ENCODE measurements at regions not wholly inside any gene's neighbourhood (a gene's known extent, or its start where the extent isn't known, plus 50 kb on each side); places are given as distances from the start of the nearest gene placed in this dataset.

DNA sequence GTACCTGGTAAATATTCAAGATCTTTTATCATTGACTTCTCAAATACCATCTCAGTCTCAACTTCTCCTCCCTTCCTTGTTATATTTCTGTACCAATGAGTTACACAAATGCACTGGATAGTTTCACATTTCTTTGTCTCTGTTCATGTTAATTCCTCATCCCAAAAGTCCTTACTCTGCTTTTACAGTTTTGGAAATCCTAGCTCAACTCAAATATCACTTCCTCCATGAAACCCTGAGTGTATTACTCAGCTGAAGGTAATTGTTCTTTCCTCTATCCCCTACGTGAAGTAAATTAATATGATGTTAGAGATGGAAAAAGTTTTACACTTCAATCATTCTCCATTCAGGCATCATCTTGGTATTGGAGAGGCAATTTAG is 241.5 kb downstream of the TLE4 start:
- ATAC-seq (no peak), DNase-seq (no peak)
- 24 to 27% methylated on average over 1 of the region's 1 CpG for WGBS, 2 donors
- H3K4me3 ChIP-seq: no peak overlapping the region
- no peak overlapping the region for H3K27ac ChIP-seq
- H3K4me1 ChIP-seq: no peaks in the 10 kb centered on the region
- no peaks in the 10 kb centered on the region for H3K36me3 ChIP-seq (replicated peaks in 1 of 2; ENCODE audit: insufficient read depth in 1 of 2, low read depth in 2 of 2)
- no peaks in the 10 kb centered on the region for H3K27me3 ChIP-seq
- intact Hi-C loops (cut with DNase I): no loop called here
- H3K9me3 ChIP-seq: no peaks in the 10 kb centered on the region
- TF ChIP-seq POLR2A (IDR thresholded peaks at IDR 0.05): no peak
- TF ChIP-seq, protein P1, sequence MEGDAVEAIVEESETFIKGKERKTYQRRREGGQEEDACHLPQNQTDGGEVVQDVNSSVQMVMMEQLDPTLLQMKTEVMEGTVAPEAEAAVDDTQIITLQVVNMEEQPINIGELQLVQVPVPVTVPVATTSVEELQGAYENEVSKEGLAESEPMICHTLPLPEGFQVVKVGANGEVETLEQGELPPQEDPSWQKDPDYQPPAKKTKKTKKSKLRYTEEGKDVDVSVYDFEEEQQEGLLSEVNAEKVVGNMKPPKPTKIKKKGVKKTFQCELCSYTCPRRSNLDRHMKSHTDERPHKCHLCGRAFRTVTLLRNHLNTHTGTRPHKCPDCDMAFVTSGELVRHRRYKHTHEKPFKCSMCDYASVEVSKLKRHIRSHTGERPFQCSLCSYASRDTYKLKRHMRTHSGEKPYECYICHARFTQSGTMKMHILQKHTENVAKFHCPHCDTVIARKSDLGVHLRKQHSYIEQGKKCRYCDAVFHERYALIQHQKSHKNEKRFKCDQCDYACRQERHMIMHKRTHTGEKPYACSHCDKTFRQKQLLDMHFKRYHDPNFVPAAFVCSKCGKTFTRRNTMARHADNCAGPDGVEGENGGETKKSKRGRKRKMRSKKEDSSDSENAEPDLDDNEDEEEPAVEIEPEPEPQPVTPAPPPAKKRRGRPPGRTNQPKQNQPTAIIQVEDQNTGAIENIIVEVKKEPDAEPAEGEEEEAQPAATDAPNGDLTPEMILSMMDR (IDR thresholded peaks at IDR 0.05): no peak

DNA sequence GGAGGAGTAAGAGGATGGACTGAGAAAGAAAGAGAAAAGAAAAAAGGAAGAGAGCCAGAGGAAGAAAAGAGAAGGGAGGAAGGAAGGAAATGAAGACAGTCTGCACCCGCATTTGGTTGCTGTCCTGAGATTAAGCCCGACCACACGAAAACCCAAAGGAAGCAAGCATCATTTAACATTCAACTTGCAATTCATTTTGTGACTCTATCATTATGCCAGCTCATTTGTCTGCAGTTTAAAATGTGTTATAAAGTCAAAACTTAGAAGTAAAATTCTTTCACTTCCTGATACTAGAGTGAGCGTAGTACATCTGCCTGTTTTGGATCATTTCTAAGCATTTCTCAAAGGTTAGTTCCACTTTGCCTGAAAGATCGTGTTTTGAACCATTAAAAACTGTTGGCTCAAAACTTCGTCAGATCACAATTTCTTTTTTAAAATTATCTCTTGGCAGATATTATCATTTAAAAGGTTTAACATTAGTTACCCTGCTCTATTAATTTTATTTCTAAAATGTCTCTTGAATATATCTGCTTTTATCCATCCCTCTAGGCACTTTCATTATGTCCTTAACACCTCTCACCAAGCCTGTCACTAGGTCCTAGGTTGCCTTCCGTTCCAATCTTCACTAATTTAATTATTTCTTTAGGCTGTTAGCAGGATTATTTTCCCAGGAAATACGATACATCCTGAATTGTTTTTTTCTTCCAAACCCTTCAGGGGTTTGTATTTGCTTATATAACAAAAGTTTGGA is 240.9 kb downstream of the TLE4 start:
- no peaks in the 10 kb centered on the region for H3K36me3 ChIP-seq (replicated peaks in 1 of 2; ENCODE audit: insufficient read depth in 1 of 2, low read depth in 2 of 2)
- H3K4me3 ChIP-seq: no peak overlapping the region
- intact Hi-C loops (cut with DNase I): no loop called here
- 37 to 44% methylated on average over 8 of the region's 8 CpGs for WGBS, 2 donors
- ATAC-seq: no peak
- no peaks in the 10 kb centered on the region for H3K9me3 ChIP-seq
- no peaks in the 10 kb centered on the region for H3K27me3 ChIP-seq
- H3K27ac ChIP-seq: no peak overlapping the region
- TF ChIP-seq, protein P1 (IDR thresholded peaks at IDR 0.05): no peak
- no peak for TF ChIP-seq POLR2A (IDR thresholded peaks at IDR 0.05)
- H3K4me1 ChIP-seq: no peaks in the 10 kb centered on the region
- no peak for DNase-seq

DNA sequence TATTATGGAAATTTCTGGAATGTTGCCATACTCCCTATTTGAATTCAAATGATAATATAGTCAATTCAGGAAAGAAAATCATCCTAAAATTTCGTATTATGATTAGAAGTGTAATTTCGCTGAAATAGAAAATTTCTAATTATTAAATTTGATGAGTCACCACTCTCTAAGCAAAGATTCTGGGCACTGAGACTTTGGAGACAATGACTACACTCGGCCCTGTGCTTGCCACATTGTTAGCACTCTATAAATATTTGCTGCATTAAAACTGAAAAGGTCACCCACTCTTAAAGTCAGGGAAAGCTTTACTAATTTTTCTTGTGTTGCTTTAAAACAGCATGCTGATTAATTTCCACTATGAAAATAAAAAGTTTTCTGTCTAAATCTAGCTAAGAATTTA is 240.3 kb downstream of the TLE4 start:
- no peak for TF ChIP-seq POLR2A (IDR thresholded peaks at IDR 0.05)
- TF ChIP-seq, protein P1 (IDR thresholded peaks at IDR 0.05): no peak
- intact Hi-C loops (cut with DNase I): no loop called here
- no peak for DNase-seq
- Histone ChIP-seq H3K36me3 (replicated peaks in 1 of 2; ENCODE audit: insufficient read depth in 1 of 2, low read depth in 2 of 2) (no peaks in the 10 kb centered on the region), H3K27ac (no peak overlapping the region), H3K4me1 (no peaks in the 10 kb centered on the region), H3K27me3 (no peaks in the 10 kb centered on the region), H3K4me3 (no peak overlapping the region), H3K9me3 (no peaks in the 10 kb centered on the region)
- ATAC-seq: no peak
- 56 to 57% methylated on average over 3 of the region's 3 CpGs for WGBS, 2 donors

DNA sequence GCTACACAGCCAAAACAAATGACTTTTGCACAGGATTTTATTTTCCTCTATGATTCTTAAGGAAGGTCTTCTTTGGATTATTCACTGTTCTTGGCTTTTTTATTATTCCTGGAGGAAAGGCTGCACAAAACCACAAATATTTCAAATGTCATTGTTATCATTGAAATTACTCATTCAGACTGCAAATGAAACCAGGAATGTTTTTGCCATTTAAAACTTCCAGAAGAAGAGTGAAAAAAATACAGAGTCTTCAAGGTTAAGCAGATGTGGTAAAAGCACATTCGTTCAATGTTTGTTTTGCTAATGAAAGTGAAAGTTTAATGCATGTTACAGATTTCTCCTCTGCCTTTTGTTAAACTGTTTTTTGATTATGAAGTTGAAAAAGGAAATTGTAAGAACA is 238.2 kb downstream of the TLE4 start:
- no peak overlapping the region for H3K4me3 ChIP-seq
- intact Hi-C loops (cut with DNase I): no loop called here
- H3K9me3 ChIP-seq: no peaks in the 10 kb centered on the region
- no peak for DNase-seq
- TF ChIP-seq, protein P1 (IDR thresholded peaks at IDR 0.05): no peak
- TF ChIP-seq POLR2A (IDR thresholded peaks at IDR 0.05): no peak
- 3 to 4% methylated on average over 1 of the region's 1 CpG for WGBS, 2 donors
- ATAC-seq: no peak
- H3K27ac ChIP-seq: no peak overlapping the region
- H3K4me1 ChIP-seq: no peaks in the 10 kb centered on the region
- no peaks in the 10 kb centered on the region for H3K36me3 ChIP-seq (replicated peaks in 1 of 2; ENCODE audit: insufficient read depth in 1 of 2, low read depth in 2 of 2)
- H3K27me3 ChIP-seq: no peaks in the 10 kb centered on the region

DNA sequence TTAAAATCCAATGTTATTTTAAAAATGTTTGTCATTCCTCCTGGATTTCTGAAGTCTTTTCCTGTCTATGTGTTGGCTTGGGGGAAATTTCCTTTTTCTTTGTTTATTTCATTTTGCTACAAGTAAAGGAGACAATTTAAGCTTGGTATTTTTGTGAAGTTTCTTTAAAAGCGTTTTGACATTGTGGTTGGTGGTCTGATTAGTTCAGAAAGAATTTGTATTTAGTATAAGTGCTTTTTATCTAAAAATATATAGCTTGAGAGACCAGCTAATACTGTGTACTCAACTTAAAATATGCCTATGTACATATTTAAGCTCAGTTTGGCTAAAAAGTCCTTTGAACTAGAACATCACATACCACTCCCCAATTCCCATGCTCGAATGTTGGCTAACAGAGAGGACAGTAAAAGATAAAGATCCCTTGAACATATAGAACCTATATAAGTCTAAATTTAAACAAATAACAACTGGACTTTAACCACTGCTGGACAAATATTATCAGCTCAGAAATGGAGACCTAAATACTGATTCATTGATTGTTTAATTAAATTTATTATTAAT is 237.6 kb downstream of the TLE4 start:
- Histone ChIP-seq H3K4me1 (no peaks in the 10 kb centered on the region), H3K27ac (no peak overlapping the region), H3K27me3 (no peaks in the 10 kb centered on the region), H3K4me3 (no peak overlapping the region), H3K9me3 (no peaks in the 10 kb centered on the region), H3K36me3 (replicated peaks in 1 of 2; ENCODE audit: insufficient read depth in 1 of 2, low read depth in 2 of 2) (no peaks in the 10 kb centered on the region)
- ATAC-seq (no peak), DNase-seq (no peak)
- WGBS, 2 donors: 42 to 44% methylated on average over 2 of the region's 2 CpGs
- intact Hi-C loops (cut with DNase I): no loop called here
- TF ChIP-seq, protein P1 (IDR thresholded peaks at IDR 0.05): no peak

Data from body of pancreas (tissue), 4 donors.